ENCODE measurements at regions not wholly inside any gene's neighbourhood (a gene's known extent, or its start where the extent isn't known, plus 50 kb on each side); places are given as distances from the start of the nearest gene placed in this dataset.
A peak's percentile ranks its signal among the peaks of the same experiment; 100 is the strongest.

DNA sequence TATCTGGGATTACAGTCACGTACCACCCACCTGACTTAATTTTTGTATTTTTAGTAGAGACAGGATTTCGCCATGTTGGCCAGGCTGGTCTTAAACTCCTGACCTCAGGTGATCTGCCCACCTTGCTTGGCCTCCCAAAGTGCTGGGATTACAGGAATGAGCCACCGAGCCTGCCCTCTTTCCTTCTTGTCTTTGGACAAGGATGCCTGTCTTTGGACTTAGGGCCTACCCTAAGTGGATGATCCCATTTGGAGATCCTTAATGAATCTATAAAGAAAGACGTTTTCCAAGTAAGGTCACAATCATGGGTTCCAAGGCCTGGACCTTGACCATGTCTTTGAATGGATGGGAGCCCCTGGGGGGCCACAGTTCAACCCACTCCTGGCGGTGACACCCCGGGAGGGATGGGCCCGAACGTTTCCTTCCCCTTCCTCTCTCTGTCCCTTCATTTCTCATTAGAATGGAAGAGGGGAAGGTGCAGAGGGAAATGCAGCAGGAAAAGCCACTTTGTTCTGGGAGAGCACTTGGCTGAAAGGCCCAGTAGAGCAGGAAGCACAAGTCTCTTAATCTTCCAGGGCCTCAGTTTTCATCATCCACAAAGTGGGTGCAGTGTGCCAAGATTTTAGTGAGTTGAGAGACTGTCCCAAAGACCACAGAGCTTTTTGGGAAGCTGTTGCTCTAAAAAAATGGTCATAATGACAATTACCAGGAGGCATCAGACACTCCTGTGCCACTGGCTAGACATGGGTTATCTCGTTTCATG lies 353.3 kb downstream of the SEC14L1 start:
- no peak for DNase-seq

DNA sequence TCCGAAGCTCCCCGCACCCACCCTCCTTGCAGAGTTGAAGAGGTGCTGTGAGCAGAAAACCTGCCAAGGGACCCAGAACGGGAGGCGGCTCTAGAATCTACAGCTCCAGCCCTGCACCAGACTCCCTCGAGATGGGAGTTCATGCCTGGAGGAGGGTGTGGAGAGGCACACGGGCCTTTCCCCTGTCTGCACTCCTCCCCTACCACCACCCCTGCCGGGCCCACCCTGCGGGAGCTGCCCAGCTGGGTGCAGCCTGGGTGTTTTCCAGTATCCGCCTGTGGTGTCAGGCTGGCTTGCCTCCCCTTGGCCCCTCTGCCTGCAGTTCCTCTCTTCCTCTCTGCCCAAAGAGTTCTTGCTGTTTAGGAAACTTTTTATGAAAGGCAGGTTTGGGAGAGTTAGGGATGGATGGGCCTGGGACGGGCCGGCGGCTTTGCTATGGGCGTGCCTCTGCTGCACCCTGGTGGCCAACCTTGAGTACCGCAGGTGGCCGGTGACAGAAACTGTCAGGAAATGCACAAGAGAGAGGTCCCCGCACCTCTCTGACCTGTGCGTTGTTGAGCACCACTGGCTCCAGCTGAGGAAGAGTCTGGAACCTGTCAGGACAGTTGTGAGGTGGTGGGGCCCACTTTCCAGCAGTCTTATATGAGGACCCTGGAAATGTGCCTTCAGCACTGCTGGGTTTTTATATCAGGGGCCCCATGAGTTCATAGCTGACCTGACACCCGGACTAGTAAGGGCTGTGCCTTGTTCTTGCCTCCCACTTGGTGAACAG lies 354.1 kb downstream of the SEC14L1 start:
- peak; percentile 54 for DNase-seq

- no peak for DNase-seq
Observed at GRCh38 chr17:77495575-77495974, 354.8 kb downstream of the SEC14L1 start.

GRCh38 chr17:77496401-77496801 lies 355.6 kb downstream of the SEC14L1 start:
- DNase-seq: no peak

DNA sequence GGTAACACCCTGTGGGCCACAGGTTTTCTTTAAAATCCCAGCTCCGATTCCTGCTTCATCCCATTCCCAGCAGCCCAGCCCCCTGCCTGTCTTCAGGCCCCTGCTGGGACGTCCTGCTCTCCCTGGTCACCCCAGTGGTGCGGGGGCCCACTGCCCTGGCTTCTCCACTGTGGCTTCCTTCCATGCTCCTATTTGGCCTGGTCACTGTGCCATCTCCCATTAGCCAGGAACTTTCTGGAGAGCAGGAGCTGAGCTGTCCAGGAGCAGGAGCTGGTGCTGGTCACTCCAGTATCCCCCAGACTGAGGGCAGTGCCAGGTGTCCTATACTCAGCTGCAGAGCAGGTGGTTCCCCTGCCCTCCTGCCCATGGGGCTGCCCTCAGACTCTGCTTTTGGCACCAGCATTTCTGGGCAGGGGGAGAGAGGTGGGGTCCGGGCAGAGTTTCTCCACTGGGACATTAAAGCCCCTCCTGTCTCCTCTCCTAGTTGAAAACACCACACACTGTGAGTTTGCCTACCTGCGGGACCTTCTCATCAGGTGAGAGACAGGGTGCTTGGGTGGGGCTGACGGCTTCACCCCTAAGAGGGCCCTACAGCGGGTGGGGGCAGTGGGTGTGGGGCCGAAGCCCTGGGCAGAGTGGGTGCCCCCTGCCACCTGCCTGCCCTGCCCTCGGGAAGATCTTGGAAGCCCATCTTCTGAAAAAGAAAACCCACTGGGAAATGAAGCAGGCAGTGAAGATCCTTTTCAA lies 356.2 kb downstream of the SEC14L1 start:
- DNase-seq: no peak

GRCh38 chr17:77497578-77497934 lies 356.8 kb downstream of the SEC14L1 start:
- no peak for DNase-seq

DNA sequence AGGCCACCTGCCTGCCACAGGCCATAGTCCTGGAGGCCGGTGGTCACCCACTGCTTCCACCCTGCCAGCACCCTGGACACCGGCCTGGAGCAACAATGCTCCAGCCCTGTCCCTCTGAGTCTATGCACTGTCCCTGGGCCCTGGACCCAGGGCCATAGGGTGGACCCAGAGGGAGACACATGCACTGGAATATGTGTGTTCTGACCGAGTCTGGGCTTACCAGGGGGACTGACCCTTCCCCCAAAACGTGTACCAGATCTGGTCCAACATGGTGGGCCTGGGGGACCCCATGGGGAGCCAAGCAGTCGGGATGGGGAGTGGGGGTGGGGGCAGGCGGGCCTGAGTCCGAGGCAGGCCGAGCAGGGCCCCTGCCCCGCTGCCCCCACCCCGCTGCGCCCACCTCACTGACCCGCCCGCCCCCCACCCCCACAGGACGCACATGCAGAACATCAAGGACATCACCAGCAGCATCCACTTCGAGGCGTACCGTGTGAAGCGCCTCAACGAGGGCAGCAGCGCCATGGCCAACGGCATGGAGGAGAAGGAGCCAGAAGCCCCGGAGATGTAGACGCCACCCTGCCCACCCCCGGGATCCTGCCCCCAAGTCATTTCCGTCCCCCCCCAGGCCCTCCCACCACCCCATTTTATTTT lies 357.4 kb downstream of the SEC14L1 start:
- DNase-seq: no peak

- no peak for DNase-seq
Observed at GRCh38 chr17:77498791-77499698, 358.3 kb downstream of the SEC14L1 start.

- DNase-seq: no peak
Observed at GRCh38 chr17:77499699-77500435, 359.1 kb downstream of the SEC14L1 start.

GRCh38 chr17:77501101-77501566 lies 360.4 kb downstream of the SEC14L1 start:
- DNase-seq: no peak

GRCh38 chr17:77501751-77502625 lies 361.2 kb downstream of the SEC14L1 start:
- DNase-seq: no peak

DNA sequence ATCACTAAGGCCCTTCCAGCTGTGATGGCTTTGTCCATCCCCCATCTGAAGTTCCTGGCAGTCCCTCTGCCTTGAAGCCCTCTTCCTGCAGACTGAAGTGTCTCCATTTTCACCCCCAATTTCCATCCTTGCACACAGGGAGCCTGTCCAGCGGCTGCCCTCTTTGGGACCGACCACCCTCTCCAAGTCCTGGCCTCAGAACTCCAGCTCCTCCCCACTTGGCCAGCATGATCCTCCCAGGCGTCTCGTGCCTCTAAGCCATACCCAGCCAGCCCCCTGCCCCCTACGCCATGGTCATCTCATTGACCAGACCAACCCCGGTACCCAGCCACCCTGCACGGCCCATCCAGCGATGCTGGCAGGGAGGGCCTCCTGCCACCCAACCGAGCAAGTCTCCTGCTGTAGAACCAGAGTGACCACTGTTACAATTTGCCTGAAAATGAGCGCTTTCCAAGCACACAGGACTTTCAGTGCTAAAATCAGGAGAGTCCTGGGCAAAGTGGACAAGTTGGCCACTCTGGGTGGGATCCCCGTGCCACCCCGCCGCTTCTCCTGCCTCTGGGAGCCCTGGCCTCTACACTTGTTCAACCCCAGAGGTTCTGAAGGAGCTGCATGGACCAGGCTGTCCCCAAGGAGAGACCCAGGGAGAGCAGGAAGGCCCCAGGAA lies 362.0 kb downstream of the SEC14L1 start:
- DNase-seq: no peak

GRCh38 chr17:77503293-77503655 lies 362.5 kb downstream of the SEC14L1 start:
- DNase-seq: no peak

DNA sequence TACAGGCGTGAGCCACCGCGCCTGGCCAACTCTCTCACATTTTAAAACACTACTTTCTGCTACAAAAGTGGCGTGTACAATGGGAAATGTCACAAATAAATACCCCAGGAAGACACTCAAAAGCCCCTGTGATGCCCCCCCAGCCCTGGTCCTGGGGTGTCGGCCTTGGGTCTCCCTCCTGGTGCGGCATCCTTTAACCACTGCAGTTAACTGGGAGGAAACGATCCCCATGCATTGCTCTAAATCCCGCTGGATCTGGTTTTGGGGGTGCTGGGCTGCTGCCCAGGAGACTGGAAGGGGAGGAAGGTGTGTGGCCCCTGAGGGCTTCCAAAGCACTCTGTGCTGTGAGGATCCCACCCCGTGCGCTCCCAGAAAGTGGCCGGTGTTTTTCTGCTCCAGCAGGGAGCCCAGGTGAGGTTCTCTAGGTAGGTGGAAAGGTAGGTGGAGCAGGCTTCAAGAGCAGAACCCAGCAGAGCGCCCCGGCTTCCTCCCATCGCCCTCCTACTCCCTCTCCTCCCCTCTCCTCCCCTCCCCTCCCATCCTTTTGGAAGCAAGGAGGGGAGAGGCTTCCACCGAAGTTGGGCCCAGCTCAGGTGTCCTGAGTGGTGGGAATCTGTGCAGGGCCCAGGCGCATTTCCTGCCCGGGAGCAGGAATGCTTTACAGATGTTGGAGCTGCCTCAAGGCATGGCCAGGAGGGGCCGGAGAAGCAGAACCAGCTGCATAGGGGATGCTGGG lies 363.3 kb downstream of the SEC14L1 start:
- no peak for DNase-seq

- DNase-seq: no peak
Observed at GRCh38 chr17:77504652-77505155, 363.9 kb downstream of the SEC14L1 start.

- no peak for DNase-seq
Observed at GRCh38 chr17:77505181-77505639, 364.4 kb downstream of the SEC14L1 start.

- no peak for DNase-seq
Observed at GRCh38 chr17:77506371-77506991, 365.7 kb downstream of the SEC14L1 start.
